ENCODE measurements at regions not wholly inside any gene's neighbourhood (a gene's known extent, or its start where the extent isn't known, plus 50 kb on each side); places are given as distances from the start of the nearest gene placed in this dataset.

DNA sequence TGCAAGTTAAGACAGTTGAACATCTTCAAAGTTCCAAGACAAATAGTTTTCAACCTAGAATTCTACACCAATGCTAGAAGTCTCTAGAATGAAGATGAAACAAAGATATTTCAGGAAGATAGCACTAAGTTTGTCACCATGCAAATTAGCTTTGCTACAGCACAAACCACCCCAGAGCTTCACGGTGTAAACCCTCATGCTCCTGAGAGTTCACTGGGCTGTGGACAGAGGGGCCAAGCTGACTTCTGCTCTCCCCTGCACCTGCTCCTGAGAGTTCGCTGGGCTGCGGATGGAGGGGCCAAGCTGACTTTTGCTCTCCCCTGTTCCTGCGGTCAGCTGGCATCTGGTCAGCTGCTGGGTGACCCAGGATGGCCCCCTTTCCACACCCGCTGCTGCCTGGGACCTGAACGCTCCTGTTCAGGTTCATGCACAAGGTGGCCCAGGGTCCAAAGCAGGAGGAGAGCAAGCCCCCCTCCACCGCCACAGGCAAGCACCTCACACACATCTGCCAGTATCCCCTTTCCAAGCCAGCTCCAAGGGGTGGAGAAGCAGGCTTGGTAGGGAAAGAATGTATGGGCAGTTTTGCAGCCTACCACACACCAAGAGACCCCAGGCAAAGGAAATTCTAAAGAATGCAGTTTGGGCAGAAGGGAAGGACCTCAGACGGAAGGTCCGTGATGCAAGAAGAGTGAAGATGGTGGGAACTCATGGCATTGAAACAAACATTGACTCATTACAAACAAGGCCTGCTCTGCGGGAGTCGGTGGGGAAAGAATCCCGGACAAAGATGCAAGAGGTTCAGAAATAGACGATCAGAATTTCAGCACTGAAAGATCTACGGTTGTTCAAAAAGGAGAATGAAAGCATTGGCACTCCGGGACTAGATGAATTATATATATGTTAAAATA lies 137.8 kb upstream of the PPP2R2D start:
- no peak for FAIRE-seq
- Histone ChIP-seq H3K9me1 (replicated peaks; ENCODE audit: control insufficient read depth, extremely low read depth, insufficient read depth, low read length) (no peaks in the 10 kb centered on the region), H3K27ac (ENCODE audit: insufficient read depth, low read depth, low read length) (no peak overlapping the region), H3K36me3 (ENCODE audit: control insufficient read depth in 2 of 2, extremely low read depth in 1 of 2, insufficient read depth in 2 of 2, low read length in 2 of 2) (no peaks in the 10 kb centered on the region), H3K79me2 (ENCODE audit: control insufficient read depth, insufficient read depth, low read length) (no peaks in the 10 kb centered on the region), H3K9me3 (replicated peaks; ENCODE audit: control insufficient read depth, insufficient read depth, low read length) (peaks cover 5% of the 10 kb centered on the region), H3K27me3 (ENCODE audit: control insufficient read depth in 2 of 2, insufficient read depth in 2 of 2, low read length in 2 of 2) (no peaks in the 10 kb centered on the region), H3K4me3 (replicated peaks in 1 of 3; ENCODE audit: insufficient read depth in 1 of 3, low read depth in 1 of 3, low read length in 3 of 3) (no peak overlapping the region), H2AFZ (ENCODE audit: low read depth, low read length) (no peak overlapping the region), H3K4me2 (ENCODE audit: insufficient read depth, low read length) (no peak overlapping the region), H3K9ac (replicated peaks; ENCODE audit: extremely low read depth, insufficient read depth, low read length) (no peak overlapping the region), H3K4me1 (ENCODE audit: control insufficient read depth, extremely low read depth, insufficient read depth, low read length) (no peaks in the 10 kb centered on the region), H4K20me1 (replicated peaks; ENCODE audit: control insufficient read depth, extremely low read depth, insufficient read depth, low read length) (no peaks in the 10 kb centered on the region)
- TF ChIP-seq FOS (IDR thresholded peaks at IDR 0.05; ENCODE audit: borderline replicate concordance, insufficient read depth, low read length), result no peak
- TF ChIP-seq JUN (IDR thresholded peaks at IDR 0.05; ENCODE audit: borderline replicate concordance, insufficient read depth, insufficient read length, low read depth), result no peak
- no peak for TF ChIP-seq POLR2A (IDR thresholded peaks at IDR 0.05; ENCODE audit: low read depth, low read length)
- TF ChIP-seq, protein P1, sequence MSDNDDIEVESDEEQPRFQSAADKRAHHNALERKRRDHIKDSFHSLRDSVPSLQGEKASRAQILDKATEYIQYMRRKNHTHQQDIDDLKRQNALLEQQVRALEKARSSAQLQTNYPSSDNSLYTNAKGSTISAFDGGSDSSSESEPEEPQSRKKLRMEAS (IDR thresholded peaks at IDR 0.05; ENCODE audit: insufficient read depth, insufficient read length), result no peak
- no TSS peak for BruUV-seq (replicated peaks)
- dilution Hi-C loops (cut with MboI; ENCODE audit: extremely low pct_ligation_motif_present, low sequenced_read_pairs) (no loop called here), intact Hi-C loops (cut with micrococcal nuclease) (no loop called here)
- DNase-seq (ENCODE audit: low read depth, low spot score), result no peak
- CTCF ChIA-PET, result no interaction called here
- POLR2A ChIA-PET, result no interaction called here

DNA sequence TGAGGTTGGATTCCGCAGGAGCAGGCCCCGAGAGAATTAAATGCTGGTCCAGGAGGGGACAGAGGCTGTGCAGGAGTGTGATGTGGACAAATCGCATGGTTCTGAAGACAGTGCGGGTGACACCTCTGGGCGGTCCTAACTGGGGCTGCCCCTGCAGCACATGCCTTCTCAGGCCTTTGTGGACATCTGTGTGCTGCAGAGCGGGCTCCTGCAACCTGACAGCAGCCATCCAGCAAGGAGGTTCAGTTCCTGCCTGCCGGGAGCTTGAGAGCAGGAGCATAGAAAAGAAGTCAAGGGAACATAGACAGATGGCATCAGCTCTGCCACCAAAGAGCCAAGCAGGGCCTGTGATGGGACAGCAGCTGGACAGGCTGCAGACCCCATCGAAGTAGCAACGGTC lies 135.9 kb upstream of the PPP2R2D start:
- dilution Hi-C loops (cut with MboI; ENCODE audit: extremely low pct_ligation_motif_present, low sequenced_read_pairs), result no loop called here
- H3K4me1 ChIP-seq (ENCODE audit: control insufficient read depth, extremely low read depth, insufficient read depth, low read length), result no peaks in the 10 kb centered on the region
- no peak for FAIRE-seq
- CTCF ChIA-PET, result no interaction called here
- H3K9me3 ChIP-seq (replicated peaks; ENCODE audit: control insufficient read depth, insufficient read depth, low read length), result no peaks in the 10 kb centered on the region
- BruUV-seq (replicated peaks), result no TSS peak
- no peaks in the 10 kb centered on the region for H3K27me3 ChIP-seq (ENCODE audit: control insufficient read depth in 2 of 2, insufficient read depth in 2 of 2, low read length in 2 of 2)
- no peak overlapping the region for H3K9ac ChIP-seq (replicated peaks; ENCODE audit: extremely low read depth, insufficient read depth, low read length)
- H3K4me2 ChIP-seq (ENCODE audit: insufficient read depth, low read length), result no peak overlapping the region
- H3K4me3 ChIP-seq (replicated peaks in 1 of 3; ENCODE audit: insufficient read depth in 1 of 3, low read depth in 1 of 3, low read length in 3 of 3), result no peak overlapping the region
- H3K9me1 ChIP-seq (replicated peaks; ENCODE audit: control insufficient read depth, extremely low read depth, insufficient read depth, low read length), result no peaks in the 10 kb centered on the region
- no peaks in the 10 kb centered on the region for H3K36me3 ChIP-seq (ENCODE audit: control insufficient read depth in 2 of 2, extremely low read depth in 1 of 2, insufficient read depth in 2 of 2, low read length in 2 of 2)
- TF ChIP-seq JUN (IDR thresholded peaks at IDR 0.05; ENCODE audit: borderline replicate concordance, insufficient read depth, insufficient read length, low read depth), result no peak
- no peak for TF ChIP-seq FOS (IDR thresholded peaks at IDR 0.05; ENCODE audit: borderline replicate concordance, insufficient read depth, low read length)
- no peak for TF ChIP-seq POLR2A (IDR thresholded peaks at IDR 0.05; ENCODE audit: low read depth, low read length)
- TF ChIP-seq GATA2 (IDR thresholded peaks at IDR 0.05; ENCODE audit: insufficient read depth, insufficient read length, low read depth, low read length), result no peak
- TF ChIP-seq EZH2 (IDR thresholded peaks at IDR 0.05; ENCODE audit: borderline replicate concordance, low read depth, low read length, severe bottlenecking), result no peak
- no peak overlapping the region for H3K27ac ChIP-seq (ENCODE audit: insufficient read depth, low read depth, low read length)
- H4K20me1 ChIP-seq (replicated peaks; ENCODE audit: control insufficient read depth, extremely low read depth, insufficient read depth, low read length), result no peaks in the 10 kb centered on the region
- no peak for DNase-seq (ENCODE audit: low read depth, low spot score)
- H3K79me2 ChIP-seq (ENCODE audit: control insufficient read depth, insufficient read depth, low read length), result no peaks in the 10 kb centered on the region
- POLR2A ChIA-PET, result no interaction called here
- intact Hi-C loops (cut with micrococcal nuclease), result no loop called here
- H2AFZ ChIP-seq (ENCODE audit: low read depth, low read length), result no peak overlapping the region
